ENCODE measurements at regions not wholly inside any gene's neighbourhood (a gene's known extent, or its start where the extent isn't known, plus 50 kb on each side); places are given as distances from the start of the nearest gene placed in this dataset.

DNA sequence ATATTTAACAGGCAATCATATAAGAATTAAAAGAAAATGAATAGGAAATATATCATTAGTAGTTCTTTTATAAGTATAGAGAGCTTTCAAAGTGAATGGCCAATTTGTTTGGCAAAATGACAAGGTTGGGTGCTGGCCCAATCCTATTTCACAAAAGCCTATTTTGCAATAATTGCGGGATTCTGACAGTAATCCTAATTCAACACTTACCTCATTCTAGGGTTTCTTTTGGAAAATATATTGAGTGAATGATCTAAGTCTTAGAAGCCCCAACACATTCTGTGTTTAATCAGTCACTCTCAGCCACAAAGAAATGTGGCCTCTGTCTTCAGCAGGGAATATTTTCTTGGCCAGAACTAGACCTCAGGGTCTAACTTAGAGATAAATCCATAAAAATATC lies 835.9 kb upstream of the ZNF608 start:
- Mint-ChIP-seq H3K4me1 (ENCODE audit: low read depth, unreplicated experiment) (peaks cover 8% of the 10 kb centered on the region), H3K27ac (ENCODE audit: unreplicated experiment) (no peak overlapping the region), H3K4me3 (ENCODE audit: unreplicated experiment) (no peak overlapping the region), H3K9me3 (ENCODE audit: unreplicated experiment) (peaks cover 3% of the 10 kb centered on the region), H3K27me3 (ENCODE audit: insufficient read depth, unreplicated experiment) (no peaks in the 10 kb centered on the region), H3K36me3 (ENCODE audit: insufficient read depth, unreplicated experiment) (no peaks in the 10 kb centered on the region)
- BruUV-seq (replicated peaks) = no TSS peak
- Histone ChIP-seq H3K36me3 (ENCODE audit: control insufficient read depth, insufficient read depth, low read length) (no peaks in the 10 kb centered on the region), H3K9me3 (0 out of 2 replicates have a peak, but pooled peaks cover 2% of the 10 kb centered on the region), H3K4me1 (peaks cover 7% of the 10 kb centered on the region), H3K4me3 (ENCODE audit: low read depth, low read length) (no peak overlapping the region), H3K27me3 (replicated peaks; ENCODE audit: control insufficient read depth, insufficient read depth, low read length) (no peaks in the 10 kb centered on the region)
- TF ChIP-seq, protein P1, sequence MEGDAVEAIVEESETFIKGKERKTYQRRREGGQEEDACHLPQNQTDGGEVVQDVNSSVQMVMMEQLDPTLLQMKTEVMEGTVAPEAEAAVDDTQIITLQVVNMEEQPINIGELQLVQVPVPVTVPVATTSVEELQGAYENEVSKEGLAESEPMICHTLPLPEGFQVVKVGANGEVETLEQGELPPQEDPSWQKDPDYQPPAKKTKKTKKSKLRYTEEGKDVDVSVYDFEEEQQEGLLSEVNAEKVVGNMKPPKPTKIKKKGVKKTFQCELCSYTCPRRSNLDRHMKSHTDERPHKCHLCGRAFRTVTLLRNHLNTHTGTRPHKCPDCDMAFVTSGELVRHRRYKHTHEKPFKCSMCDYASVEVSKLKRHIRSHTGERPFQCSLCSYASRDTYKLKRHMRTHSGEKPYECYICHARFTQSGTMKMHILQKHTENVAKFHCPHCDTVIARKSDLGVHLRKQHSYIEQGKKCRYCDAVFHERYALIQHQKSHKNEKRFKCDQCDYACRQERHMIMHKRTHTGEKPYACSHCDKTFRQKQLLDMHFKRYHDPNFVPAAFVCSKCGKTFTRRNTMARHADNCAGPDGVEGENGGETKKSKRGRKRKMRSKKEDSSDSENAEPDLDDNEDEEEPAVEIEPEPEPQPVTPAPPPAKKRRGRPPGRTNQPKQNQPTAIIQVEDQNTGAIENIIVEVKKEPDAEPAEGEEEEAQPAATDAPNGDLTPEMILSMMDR (IDR thresholded peaks at IDR 0.05; ENCODE audit: insufficient read depth in 1 of 2, low read depth in 1 of 2, low read length in 1 of 2, severe bottlenecking in 1 of 2, unreplicated experiment in 1 of 2) = no peak
- ChIA-PET POLR2A (no interaction called here), CTCF (no interaction called here)
- no peak for DNase-seq
- intact Hi-C loops (cut with micrococcal nuclease; ENCODE audit: unreplicated experiment) = no loop called here

DNA sequence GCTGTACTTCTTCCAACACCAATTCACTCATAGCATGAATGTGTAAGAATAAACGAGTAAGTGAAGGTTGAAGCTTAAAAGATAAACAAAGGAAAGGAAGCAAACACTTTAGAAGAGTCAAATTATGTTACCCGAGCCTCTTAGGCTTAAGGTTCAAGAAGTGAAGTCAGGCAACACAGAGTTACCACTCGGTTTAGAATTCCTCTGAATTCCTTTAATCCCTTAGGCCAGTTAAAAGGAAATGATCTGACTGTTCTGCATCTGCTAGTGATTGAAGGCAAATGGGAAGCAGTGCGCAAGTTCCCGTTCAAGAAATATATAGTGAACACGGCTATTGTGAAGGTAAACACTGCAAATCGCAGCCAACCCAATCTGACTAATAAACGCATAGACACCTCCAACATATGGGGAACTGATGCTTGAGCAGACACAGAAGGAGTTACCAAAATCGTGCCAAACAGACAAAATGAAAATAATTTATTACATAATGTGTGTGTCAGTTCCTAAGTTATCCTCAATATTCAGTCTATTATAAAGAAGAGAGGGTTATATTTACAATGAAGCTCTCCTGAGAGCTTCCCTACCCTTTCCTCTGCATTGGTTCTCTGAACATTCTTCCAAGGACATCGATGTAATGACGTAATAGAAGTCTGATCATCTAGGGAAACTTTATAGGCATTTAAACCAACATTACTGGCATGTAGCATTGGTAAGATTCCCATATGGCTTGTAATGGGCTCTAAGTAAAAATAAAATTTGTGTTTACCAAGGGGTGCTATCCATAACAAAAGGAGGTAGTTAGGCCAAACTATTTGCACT lies 837.1 kb upstream of the ZNF608 start:
- Histone ChIP-seq H3K27me3 (replicated peaks; ENCODE audit: control insufficient read depth, insufficient read depth, low read length) (no peaks in the 10 kb centered on the region), H3K9me3 (0 out of 2 replicates have a peak, but pooled peaks cover 2% of the 10 kb centered on the region), H3K4me3 (ENCODE audit: low read depth, low read length) (no peak overlapping the region), H3K4me1 (peaks cover 7% of the 10 kb centered on the region), H3K36me3 (ENCODE audit: control insufficient read depth, insufficient read depth, low read length) (no peaks in the 10 kb centered on the region)
- H3K4me1 Mint-ChIP-seq (ENCODE audit: low read depth, unreplicated experiment) = peaks cover 8% of the 10 kb centered on the region
- no peak for DNase-seq
- ChIA-PET POLR2A (no interaction called here), CTCF (no interaction called here)
- no peak overlapping the region for H3K27ac Mint-ChIP-seq (ENCODE audit: unreplicated experiment)
- TF ChIP-seq, protein P1 (IDR thresholded peaks at IDR 0.05; ENCODE audit: insufficient read depth in 1 of 2, low read depth in 1 of 2, low read length in 1 of 2, severe bottlenecking in 1 of 2, unreplicated experiment in 1 of 2) = no peak
- H3K36me3 Mint-ChIP-seq (ENCODE audit: insufficient read depth, unreplicated experiment) = no peaks in the 10 kb centered on the region
- no peak overlapping the region for H3K4me3 Mint-ChIP-seq (ENCODE audit: unreplicated experiment)
- intact Hi-C loops (cut with micrococcal nuclease; ENCODE audit: unreplicated experiment) = no loop called here
- H3K9me3 Mint-ChIP-seq (ENCODE audit: unreplicated experiment) = peaks cover 12% of the 10 kb centered on the region
- no TSS peak for BruUV-seq (replicated peaks)
- H3K27me3 Mint-ChIP-seq (ENCODE audit: insufficient read depth, unreplicated experiment) = no peaks in the 10 kb centered on the region

DNA sequence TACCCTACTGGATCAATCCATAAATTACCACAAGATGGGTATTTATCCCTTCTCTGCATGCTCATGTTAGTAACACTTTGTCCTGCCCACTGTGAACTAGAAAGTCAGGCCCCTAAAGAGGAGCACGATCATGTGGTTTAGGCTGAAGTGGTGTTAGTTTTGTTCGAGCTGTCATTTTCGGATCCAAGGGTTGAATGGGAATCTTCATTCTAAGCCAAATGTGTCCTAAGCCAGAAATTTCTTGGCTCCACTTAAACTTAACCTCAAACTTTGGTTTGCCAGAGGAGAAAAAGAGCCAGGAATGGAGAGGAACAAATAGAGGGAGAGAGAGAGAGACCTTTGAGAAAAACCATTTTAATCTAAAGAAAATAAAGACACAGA lies 837.7 kb upstream of the ZNF608 start:
- Mint-ChIP-seq H3K9me3 (ENCODE audit: unreplicated experiment) (peaks cover 16% of the 10 kb centered on the region), H3K27me3 (ENCODE audit: insufficient read depth, unreplicated experiment) (no peaks in the 10 kb centered on the region), H3K4me1 (ENCODE audit: low read depth, unreplicated experiment) (peaks cover 5% of the 10 kb centered on the region), H3K27ac (ENCODE audit: unreplicated experiment) (no peak overlapping the region), H3K36me3 (ENCODE audit: insufficient read depth, unreplicated experiment) (no peaks in the 10 kb centered on the region), H3K4me3 (ENCODE audit: unreplicated experiment) (no peak overlapping the region)
- BruUV-seq (replicated peaks) = no TSS peak
- Histone ChIP-seq H3K4me3 (ENCODE audit: low read depth, low read length) (no peak overlapping the region), H3K36me3 (ENCODE audit: control insufficient read depth, insufficient read depth, low read length) (no peaks in the 10 kb centered on the region), H3K9me3 (0 out of 2 replicates have a peak, but pooled peaks cover under 1% of the 10 kb centered on the region), H3K27me3 (replicated peaks; ENCODE audit: control insufficient read depth, insufficient read depth, low read length) (no peaks in the 10 kb centered on the region), H3K4me1 (peaks cover 1% of the 10 kb centered on the region)
- ChIA-PET CTCF (no interaction called here), POLR2A (no interaction called here)
- TF ChIP-seq, protein P1 (IDR thresholded peaks at IDR 0.05; ENCODE audit: insufficient read depth in 1 of 2, low read depth in 1 of 2, low read length in 1 of 2, severe bottlenecking in 1 of 2, unreplicated experiment in 1 of 2) = no peak
- intact Hi-C loops (cut with micrococcal nuclease; ENCODE audit: unreplicated experiment) = no loop called here
- no peak for DNase-seq
